Activated naive CD4-positive, alpha-beta T cell treated with anti-CD3 and anti-CD28 coated beads, Interleukin-2, amount 50 U/mL, for 16 hours (primary cell): ENCODE measurements at regions not wholly inside any gene's neighbourhood (a gene's known extent, or its start where the extent isn't known, plus 50 kb on each side); places are given as distances from the start of the nearest gene placed in this dataset.
A peak's percentile ranks its signal among the peaks of the same experiment; 100 is the strongest.

ENCODE experiments used
- DNase-seq: peaks from one replicate; pipeline ENCODE4 v3.0.0-alpha.2; 2020

GRCh38 chr9:20291201-20291600 is 331.1 kb downstream of the MLLT3 start:
- no peak for DNase-seq

GRCh38 chr9:20290257-20290656 is 332.0 kb downstream of the MLLT3 start:
- no peak for DNase-seq

- DNase-seq: no peak
Observed at GRCh38 chr9:20289423-20290010, 332.8 kb downstream of the MLLT3 start.

- no peak for DNase-seq
Observed at GRCh38 chr9:20286969-20287368, 335.3 kb downstream of the MLLT3 start.

GRCh38 chr9:20286154-20286700 is 336.1 kb downstream of the MLLT3 start:
- no peak for DNase-seq

GRCh38 chr9:20284601-20285289 is 337.6 kb downstream of the MLLT3 start:
- no peak for DNase-seq

GRCh38 chr9:20280330-20280729 is 342.0 kb downstream of the MLLT3 start:
- no peak for DNase-seq

GRCh38 chr9:20276762-20277161 is 345.5 kb downstream of the MLLT3 start:
- DNase-seq: no peak

- no peak for DNase-seq
Observed at GRCh38 chr9:20271723-20272122, 350.6 kb downstream of the MLLT3 start.

GRCh38 chr9:20271096-20271495 is 351.2 kb downstream of the MLLT3 start:
- DNase-seq: no peak

- no peak for DNase-seq
Observed at GRCh38 chr9:20270161-20270560, 352.1 kb downstream of the MLLT3 start.

- DNase-seq: no peak
Observed at GRCh38 chr9:20269620-20270019, 352.7 kb downstream of the MLLT3 start.

- DNase-seq: no peak
Observed at GRCh38 chr9:20264896-20265295, 357.4 kb downstream of the MLLT3 start.

- DNase-seq: no peak
Observed at GRCh38 chr9:20262611-20263010, 359.7 kb downstream of the MLLT3 start.

GRCh38 chr9:20256284-20256948 is 365.9 kb downstream of the MLLT3 start:
- DNase-seq: no peak

- DNase-seq: no peak
Observed at GRCh38 chr9:20255052-20255451, 367.2 kb downstream of the MLLT3 start.

- no peak for DNase-seq
Observed at GRCh38 chr9:20253635-20254034, 368.7 kb downstream of the MLLT3 start.

- no peak for DNase-seq
Observed at GRCh38 chr9:20252778-20253177, 369.5 kb downstream of the MLLT3 start.

- DNase-seq: no peak
Observed at GRCh38 chr9:20250791-20251190, 371.5 kb downstream of the MLLT3 start.

- no peak for DNase-seq
Observed at GRCh38 chr9:20244271-20244670, 378.0 kb downstream of the MLLT3 start.

- no peak for DNase-seq
Observed at GRCh38 chr9:20243841-20244240, 378.5 kb downstream of the MLLT3 start.

GRCh38 chr9:20242510-20243189 is 379.6 kb downstream of the MLLT3 start:
- peak; percentile 46 for DNase-seq

GRCh38 chr9:20240498-20240897 is 381.8 kb downstream of the MLLT3 start:
- DNase-seq: no peak

- DNase-seq: no peak
Observed at GRCh38 chr9:20238921-20239320, 383.4 kb downstream of the MLLT3 start.
